Activated CD8-positive, alpha-beta memory T cell treated with anti-CD3 and anti-CD28 coated beads for 48 hours (primary cell): ENCODE measurements at regions not wholly inside any gene's neighbourhood (a gene's known extent, or its start where the extent isn't known, plus 50 kb on each side); places are given as distances from the start of the nearest gene placed in this dataset.
"Not testable (repeated sequence)": the region's sequence is repeated elsewhere in the genome, so short reads cannot be mapped to it uniquely, and the experiment has no call there.

Source experiments
- DNase-seq, 3 experiments: peaks; one replicate each; pipeline ENCODE4 v3.0.0-alpha.2; 2020; ENCODE audit warnings: low read depth in 2 of 3, low spot score in 2 of 3

DNA sequence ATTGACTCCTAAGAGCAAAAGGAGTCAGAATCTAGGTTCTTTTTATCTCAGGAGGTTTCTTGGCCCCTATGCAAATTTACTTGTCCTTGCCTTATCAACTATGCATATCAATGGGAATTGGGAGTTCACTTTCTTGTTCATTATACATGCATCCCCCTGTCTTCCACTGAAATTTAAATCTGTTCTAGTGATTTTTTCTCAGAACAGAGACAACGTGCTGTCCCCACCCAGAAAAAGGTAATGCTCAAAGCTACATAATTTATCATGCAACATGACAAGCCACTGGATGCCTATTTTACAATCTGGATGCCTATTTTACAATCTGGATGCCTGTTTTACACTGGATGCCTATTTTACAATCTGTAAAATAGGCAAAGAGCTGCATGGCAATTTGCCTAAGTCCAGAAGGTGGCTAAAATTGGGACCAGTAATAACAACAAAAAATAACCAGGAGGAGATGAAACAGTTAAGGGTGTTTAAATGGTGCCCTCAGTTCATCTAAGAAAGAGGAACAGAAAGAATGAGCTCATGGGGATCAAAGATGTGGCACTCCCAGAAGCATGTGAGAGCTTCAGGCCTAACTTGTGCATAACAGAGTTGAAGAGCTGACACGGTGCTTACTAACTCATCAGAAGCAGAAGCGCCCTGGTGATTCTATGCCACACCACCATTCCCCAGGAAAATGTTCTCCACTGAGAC is 537.8 kb upstream of the BOD1L1 start:
- no peak for DNase-seq

DNA sequence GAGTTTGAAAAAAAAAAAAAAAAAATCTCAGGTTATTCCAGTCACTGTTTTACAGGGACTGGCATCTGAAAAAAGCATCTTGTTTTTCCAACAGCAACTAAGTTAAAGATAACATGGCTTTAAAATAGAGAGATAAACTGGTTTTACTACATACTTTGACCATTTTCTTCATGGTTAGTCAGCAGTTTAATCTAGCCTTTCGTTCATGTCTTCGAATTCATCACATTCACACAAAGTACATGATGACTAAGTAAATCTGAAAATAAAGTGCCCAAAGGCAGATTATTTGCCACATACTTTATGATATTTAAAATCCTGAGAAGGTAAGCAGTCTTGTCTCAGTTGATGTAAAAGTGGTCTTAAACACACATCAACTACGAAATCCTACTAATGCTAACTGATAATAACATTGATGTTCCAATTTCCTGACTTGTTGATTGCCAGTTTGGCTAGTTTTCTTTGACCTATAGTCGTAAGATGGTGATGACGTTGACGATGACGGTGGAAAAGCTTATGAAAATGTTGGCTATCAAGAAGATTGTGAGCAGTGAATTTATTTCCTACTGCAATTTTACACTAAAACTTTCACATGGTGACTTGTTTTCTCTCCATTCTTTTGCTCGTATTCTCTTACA is 540.5 kb upstream of the BOD1L1 start:
- no peak for DNase-seq

DNA sequence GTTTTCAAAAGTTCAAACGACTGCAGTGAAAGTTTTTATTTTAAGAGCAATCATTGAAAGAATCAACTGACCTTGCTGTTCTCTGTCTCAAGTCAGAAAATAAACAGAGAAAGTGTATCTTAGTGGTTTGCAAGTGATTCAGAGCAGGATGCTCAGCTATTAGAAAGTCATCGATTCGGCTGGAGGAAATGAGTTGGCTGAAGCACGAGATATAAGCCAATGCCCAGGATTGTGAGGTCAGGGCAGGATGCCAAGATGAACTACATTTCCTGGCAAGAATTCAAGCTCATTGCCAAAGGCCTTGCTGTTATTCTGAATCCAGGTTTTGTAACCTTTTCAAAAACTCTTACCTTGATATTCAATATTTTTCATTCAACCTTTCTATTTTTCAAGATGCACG is 541.4 kb upstream of the BOD1L1 start:
- no peak for DNase-seq

DNA sequence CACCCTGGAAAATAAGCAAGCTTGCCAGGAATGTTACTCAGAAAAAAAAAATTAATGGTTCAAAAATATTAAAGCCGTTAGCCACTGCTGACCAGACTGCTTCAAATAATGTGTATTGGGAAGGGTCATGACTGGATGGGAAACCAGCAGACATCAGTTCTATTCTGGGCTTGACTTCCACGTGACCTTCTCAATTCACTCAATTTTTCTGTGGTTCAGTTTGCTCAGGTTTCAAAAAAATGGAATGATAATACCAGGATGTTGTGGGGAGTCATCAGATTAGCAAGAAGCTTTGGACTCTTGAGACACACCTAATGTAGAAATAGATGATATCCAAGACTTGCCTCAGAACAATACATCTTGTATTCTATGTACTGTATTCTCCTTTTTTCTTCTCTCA is 541.9 kb upstream of the BOD1L1 start:
- DNase-seq = no peak

DNA sequence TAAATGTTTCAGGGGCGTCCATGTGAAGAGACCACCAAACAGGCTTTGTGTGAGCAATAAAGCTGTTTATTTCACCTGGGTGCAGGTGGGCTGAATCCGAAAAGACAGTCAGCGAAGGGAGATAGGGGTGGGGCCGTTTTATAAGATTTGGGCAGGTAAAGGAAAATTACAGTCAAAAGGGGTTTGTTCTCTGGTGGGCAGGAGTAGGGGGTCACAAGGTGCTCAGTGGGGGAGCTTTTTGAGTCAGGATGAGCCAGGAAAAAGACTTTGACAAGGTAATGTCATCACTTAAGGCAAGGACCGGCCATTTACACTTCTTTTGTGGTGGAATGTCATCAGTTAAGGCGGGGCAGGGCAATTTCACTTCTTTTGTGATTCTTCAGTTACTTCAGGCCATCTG is 542.4 kb upstream of the BOD1L1 start:
- not testable (repeated sequence) for DNase-seq

DNA sequence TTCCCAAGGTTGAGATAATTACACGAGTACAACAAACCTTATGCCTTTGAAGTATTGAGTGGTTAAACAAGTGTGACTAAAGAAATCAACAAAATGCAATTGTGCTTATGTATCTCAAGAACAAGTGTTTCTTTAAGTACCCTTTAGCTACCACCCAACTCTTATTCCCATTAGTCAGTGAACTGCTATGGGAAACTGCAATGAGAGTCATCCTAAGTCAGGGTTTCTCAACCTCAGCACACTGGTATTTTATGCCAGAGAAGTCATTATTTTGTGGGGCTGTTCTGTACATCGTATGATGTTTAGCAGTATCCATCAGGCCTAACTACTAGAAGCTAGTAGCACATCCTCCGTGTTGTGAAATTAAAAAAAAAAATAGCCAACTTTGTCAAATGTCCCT is 549.1 kb upstream of the BOD1L1 start:
- no peak for DNase-seq

DNA sequence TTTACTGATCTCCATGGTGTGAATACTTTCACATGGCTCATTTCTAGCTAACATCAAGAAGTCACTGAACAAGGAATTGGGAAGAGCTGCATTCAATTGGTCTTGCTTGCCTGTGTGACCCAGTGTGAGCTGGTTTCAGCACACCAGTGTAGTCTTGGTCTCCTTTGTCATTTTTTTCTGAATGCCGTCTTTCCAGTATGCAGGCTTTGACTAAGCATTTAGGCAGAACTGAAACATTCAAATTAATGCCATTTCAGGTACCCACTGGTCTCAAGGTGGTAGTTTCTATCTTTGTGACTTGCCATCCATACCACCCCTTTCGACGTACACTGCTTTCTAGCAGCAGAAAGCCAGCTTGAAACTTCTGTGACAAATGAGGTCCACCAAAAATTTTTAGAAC is 550.5 kb upstream of the BOD1L1 start:
- no peak for DNase-seq

DNA sequence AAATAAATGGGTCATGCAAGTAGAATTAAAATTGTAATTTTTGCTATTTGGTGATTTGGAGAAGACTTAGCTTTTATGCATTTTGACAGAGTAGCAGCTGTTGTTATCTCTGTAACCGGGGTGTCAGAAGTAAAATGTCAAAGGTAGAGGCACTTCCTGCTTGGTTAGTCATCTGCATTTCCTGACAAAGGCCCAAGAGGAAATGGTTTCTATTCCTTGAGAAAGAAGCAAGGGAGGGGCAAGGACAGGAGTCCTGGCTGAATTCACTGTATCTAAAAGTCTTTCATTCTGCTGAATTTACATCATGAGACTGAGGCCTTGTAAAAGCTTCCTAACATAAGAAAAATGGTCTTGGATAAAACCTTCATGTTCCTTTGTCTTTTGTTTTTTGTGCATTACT is 550.9 kb upstream of the BOD1L1 start:
- DNase-seq = no peak

DNA sequence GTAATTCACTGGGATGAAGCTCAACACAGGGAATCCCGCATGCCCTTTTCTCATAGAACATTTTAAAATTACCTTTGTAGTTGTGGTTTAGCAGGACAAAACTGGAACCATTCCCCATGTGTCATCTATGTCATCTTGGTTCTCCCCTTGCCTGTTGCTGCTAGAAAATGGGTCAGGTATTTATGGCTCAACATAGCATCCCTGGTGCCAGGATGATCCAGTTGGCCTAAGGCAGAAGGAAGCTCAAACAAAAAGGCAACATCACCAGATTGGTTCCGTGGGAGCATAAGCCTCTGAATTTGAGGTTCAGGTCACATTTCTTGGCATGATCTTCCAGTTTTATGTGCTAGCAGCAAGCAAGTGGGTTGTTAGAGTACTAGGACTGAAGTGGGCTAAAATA is 552.6 kb upstream of the BOD1L1 start:
- DNase-seq = no peak

DNA sequence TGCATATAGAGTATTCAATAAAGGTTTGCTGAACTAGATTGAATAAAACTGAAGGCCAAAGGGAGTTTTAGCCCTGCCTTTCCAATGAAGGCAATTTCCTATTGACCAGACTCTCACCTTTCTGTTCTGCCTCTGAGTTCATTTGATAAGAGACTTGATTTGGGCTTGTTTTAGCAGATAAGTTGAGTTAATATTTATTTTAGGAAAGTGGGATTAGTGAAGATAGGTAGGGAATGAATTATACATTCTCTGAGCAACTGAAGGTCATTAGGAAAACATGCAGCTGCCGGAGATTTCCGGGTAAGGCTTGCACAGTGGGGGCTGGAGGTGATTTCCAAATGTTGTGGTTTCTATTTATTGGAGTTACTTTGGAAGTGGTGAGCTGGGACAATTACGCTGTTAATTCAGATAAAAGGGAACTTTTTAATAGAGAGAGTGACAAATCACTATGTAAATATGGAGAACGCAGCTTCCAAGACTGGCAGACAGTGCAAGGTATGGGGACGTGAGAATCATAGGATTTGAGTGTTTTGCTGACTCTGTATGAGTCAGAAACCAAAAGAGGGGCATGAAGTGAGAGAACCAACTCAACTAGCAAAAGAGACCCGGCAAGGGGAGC is 553.6 kb upstream of the BOD1L1 start:
- no peak for DNase-seq

DNA sequence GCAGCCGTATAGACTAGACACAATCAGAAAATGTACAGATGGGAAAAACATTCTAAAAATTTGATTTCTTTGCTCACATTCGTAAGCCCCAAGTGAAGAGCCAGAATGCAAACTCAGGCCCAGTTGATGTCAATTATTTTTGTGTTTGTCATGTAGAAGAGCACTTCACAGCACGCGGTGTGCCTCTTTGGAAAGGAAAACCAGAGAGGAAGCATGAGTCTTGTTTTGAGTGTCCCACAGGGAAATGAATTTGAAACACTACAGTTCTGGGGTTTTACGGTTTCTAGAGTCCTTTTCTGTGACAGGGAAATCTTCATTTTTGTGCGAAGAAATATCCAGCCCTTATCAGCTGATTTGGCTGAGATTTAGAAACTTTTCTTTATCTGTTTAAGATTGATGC is 554.6 kb upstream of the BOD1L1 start:
- DNase-seq = no peak

DNA sequence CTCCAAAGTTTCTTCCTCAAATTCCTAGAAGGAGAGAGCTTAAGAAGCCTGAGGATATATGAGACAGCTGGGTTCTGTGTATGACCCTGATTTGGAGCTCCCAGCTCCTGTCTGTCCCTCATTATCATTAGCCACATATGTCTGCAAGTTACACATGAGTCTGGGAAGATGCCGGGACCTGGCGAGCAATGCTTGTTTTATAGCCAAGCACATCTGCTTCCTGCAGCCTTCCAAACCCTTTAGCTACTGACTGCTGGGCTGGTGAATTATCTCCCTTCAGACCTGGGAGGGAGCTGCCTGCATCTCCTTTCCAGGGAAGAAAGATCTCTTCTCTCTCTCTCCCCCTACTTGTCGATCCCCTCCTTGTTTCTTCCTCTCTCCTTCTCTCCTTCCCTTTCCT is 556.7 kb upstream of the BOD1L1 start:
- no peak for DNase-seq

DNA sequence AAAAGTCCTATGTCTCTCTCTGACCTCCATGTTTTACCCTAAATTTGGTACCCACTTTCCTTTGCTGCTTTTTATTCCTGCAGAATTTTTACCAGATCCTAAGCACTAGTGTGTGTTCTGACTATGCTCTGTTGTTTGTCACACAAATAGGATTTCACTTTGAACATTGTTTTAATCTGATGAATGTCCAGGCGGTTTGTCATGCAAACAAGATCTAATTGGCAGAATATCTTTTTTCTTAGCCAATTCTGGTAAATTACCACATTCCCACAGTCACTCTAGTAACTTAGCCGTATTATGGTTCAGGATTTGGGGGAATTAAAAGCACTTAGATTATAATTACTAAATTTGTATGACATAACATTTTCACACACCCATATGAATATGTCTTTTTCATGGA is 557.2 kb upstream of the BOD1L1 start:
- DNase-seq = no peak

DNA sequence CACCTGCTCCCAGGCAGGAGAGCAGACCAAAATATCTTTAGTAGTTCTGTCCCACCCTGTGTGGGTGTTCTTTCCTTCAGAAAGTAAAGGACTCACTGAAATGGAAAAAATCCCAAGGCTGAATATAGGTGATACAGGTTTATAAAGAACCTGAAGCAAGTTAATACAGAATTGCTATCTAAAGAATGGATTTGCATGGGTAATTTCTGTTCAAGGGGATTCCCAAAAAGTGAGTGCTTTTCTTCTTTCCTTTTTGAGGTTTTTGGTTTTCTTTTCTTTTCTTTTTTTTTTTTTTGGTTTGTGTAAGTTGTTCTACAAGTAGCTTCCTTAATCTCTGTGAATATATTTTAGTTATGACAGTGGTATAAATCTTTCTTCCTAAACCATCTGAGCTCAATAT is 560.7 kb upstream of the BOD1L1 start:
- no peak for DNase-seq

DNA sequence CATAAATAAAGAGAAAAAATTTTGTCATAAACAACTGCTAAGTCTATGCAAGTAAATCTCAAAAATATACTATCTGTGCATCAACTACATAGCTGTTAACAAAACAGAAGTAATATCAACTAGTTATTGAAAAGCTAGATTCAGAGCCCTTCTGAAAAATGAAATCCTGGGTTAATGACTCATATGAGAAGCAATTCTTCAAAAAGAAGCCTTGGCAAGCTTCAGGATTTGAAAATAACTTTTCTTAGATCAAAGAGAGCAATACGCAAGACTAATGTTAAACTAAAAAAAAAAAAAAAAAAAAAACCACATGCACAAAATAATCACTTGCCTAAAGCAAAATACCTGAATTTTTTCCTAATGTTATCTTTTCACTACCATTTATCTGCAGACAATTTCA is 566.1 kb upstream of the BOD1L1 start:
- DNase-seq = no peak

DNA sequence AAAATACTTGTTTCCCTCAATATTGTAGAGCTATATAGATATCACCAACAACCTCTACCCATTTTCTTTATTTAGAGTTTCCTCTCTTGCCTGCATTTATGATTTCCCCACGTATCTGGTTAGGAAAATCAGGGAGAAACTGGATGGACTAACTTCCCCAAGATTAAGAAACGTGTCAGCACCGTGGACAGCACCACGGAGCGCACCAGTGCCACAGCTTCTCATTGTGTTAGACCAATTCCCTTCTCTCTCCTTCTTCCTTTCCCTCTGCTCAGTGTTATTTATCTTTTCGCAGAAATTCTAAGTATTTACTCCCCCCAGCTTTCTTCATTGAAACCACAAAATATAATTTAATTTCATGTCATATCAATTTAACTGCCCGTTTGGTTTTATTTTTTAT is 568.6 kb upstream of the BOD1L1 start:
- no peak for DNase-seq

DNA sequence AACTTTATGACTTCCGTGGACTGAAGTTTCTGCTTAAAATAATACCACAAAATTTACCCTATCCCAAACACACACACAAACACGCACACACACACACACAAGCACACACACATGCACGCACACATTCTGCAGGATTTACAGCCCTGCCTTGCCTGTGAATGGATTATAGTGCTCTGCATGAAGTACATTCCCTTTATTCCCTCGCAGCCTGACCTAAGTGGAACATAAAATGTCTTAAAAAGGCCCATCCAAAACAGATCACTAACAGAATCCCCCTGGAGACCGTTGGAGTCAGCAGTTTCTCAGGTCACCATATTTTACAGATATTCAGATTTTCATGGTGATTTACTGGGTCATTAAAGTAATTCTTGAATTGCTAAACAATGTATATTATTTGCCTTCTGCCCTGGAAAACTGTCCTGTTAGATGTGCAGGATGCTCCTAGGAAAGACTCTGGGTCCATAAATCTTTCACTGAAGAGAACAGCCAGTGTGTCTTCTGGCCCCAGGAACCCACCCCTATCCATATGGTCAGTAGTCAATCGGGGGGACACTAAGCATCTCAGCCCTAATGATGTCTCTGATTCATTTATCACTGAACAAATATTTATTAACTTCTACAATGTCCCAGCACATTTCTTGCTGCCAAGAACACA is 587.7 kb upstream of the BOD1L1 start:
- no peak for DNase-seq

DNA sequence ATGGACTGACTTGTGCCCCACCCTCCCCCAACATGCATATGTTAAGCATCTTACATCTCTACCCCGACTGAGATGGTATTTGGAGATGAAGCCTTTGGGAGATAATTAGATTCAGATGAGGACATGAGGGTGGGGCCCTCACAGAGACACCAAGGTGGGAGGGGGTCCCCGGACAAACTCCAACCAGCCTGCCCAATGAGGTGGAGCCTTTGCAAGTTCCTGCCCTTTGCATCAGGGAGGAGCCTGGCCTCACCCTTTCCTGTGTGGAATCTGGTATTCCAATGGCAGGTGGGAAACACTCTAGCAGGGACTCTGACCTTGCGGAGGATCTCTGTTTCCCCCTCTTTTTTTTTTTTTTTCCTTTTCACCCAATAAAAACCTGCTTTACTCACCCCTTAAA is 589.9 kb upstream of the BOD1L1 start:
- DNase-seq = no peak

DNA sequence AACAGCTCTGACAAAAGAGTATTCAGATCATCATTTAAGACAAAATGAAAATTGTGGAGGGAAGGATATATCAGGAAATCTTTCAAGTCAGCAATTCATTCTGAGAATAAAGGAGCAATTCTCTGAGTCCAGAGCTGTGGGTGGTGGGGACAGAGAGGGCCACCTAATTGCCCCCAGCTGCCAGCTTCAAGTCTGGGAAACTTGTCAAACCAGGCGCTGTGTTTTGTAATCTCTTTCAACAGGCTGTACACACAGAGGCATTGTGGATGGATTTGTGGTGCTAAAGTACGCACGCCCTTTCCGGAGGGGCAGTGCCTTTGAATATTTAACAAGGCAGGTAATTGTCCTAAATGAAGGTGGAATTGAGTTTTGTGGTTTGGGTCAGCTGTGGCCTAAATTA is 591.1 kb upstream of the BOD1L1 start:
- DNase-seq = no peak

DNA sequence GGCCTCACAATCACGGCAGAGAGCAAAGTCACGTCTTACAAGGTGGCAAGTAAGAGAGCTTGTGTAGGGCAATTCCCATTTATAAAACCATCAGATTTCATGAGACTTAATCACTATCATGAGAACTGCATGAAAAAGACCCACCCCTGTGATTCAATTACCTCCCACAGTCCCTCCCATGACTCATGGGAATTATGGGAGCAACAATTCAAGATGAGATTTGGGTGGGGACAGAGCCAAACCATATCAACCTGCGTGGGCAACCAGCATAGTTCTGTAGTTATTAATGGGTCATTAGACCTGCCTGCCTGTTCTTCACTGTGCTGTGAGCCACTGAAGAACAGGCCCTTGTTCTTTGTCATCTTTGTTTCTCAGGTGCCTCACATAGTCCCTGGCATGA is 593.7 kb upstream of the BOD1L1 start:
- no peak for DNase-seq

DNA sequence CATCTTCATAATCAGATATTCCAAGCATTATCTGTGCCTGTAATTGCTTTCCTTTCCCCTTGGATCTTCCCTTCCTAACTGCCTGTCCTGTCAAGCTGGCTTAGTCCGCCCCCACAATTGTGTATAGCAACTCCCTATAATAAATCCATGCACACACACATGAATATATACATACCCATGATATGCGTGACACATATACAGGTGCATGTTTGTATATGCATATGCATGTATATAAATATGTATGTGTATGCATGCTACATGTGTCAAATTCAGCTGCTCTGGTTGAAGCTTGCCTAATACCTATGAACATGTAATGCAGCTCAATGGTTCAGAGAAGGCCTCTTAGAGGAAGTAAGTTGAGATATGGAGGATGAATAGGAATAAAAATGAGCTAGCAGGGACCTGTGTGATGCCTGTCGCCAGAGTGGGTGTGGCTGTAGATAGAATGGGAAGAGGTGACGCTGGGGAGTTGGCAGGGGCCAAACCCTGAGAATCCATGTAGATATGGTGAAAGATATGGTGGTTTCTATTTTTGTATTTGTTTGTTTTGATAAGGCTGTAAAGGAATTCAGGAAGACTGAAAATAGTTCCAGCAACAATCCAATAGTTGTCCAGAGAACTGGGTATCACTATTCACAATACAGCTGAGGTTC is 595.0 kb upstream of the BOD1L1 start:
- DNase-seq = no peak

DNA sequence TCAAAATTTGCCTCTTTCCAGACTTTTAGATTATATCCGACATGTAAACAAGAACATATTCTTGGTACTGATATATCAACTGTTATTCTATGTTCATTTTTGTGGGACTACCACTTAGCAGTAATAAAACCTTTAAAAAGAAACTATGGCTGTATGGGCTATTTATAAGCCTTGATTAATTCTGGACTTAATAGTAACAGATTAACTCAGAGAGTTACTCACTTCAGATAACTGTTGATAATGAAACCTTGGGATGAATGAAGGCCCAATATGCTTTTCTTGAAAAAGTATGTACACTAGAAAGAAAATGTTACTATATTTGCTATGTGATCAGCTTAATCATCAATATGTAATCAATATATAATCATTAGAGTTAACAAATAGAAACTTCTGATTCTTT is 595.9 kb upstream of the BOD1L1 start:
- no peak for DNase-seq
